ENCODE measurements at regions not wholly inside any gene's neighbourhood (a gene's known extent, or its start where the extent isn't known, plus 50 kb on each side); places are given as distances from the start of the nearest gene placed in this dataset.

DNA sequence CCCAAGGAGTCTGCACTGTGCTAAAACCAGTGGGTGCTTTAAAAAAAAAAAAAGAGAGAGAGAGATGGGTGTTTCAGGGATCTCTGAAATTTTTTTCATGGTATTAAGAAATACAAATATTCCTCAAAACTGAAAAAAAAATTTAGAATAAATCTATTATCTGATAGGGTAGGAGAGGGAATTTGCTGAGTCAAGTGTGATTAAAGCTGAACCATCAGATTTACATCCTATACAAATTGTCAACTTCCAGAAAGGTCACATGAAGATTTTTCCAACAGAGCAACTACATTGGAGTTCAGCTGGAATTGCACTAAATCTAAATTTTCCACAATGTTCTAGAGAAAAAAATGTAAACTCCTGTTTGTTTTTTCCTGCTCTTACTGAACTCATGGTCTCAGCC, 79.3 kb upstream of the DSCAM start:
- no peaks in the 10 kb centered on the region for H4K20me1 ChIP-seq (ENCODE audit: insufficient read depth, low read length)
- H3K27ac ChIP-seq (ENCODE audit: low read depth, low read length, poor library complexity, severe bottlenecking): no peak overlapping the region
- H3K79me2 ChIP-seq (ENCODE audit: insufficient read depth, low read depth, low read length): no peaks in the 10 kb centered on the region
- no peaks in the 10 kb centered on the region for H3K36me3 ChIP-seq (ENCODE audit: insufficient read depth, low read length)
- H3K9me3 ChIP-seq (ENCODE audit: low read length): no peaks in the 10 kb centered on the region
- ChIA-PET CTCF (ENCODE audit: unreplicated experiment) (no interaction called here), POLR2A (no interaction called here)
- TF ChIP-seq, protein P1, sequence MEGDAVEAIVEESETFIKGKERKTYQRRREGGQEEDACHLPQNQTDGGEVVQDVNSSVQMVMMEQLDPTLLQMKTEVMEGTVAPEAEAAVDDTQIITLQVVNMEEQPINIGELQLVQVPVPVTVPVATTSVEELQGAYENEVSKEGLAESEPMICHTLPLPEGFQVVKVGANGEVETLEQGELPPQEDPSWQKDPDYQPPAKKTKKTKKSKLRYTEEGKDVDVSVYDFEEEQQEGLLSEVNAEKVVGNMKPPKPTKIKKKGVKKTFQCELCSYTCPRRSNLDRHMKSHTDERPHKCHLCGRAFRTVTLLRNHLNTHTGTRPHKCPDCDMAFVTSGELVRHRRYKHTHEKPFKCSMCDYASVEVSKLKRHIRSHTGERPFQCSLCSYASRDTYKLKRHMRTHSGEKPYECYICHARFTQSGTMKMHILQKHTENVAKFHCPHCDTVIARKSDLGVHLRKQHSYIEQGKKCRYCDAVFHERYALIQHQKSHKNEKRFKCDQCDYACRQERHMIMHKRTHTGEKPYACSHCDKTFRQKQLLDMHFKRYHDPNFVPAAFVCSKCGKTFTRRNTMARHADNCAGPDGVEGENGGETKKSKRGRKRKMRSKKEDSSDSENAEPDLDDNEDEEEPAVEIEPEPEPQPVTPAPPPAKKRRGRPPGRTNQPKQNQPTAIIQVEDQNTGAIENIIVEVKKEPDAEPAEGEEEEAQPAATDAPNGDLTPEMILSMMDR (conservative IDR thresholded peaks at IDR 0.05; ENCODE audit: low read length): no peak
- TF ChIP-seq EZH2phosphoT487 (IDR thresholded peaks at IDR 0.05; ENCODE audit: borderline replicate concordance, low read depth, low read length): no peak
- H3K4me2 ChIP-seq (ENCODE audit: low read length): no peak overlapping the region
- H2AFZ ChIP-seq (ENCODE audit: low read length): no peak overlapping the region
- no peaks in the 10 kb centered on the region for H3K9me2 ChIP-seq (ENCODE audit: insufficient read depth, low read length)
- no peak overlapping the region for H3K4me3 ChIP-seq (ENCODE audit: low read depth, low read length, poor library complexity, severe bottlenecking)
- no peak for DNase-seq (ENCODE audit: low spot score)
- BruUV-seq (replicated peaks): no TSS peak
- intact Hi-C loops (cut with micrococcal nuclease; ENCODE audit: unreplicated experiment): no loop called here
- H3K4me1 ChIP-seq (ENCODE audit: insufficient read depth, low read length, poor library complexity, severe bottlenecking): no peaks in the 10 kb centered on the region

GRCh38 chr21:40929833-40930232, 82.9 kb upstream of the DSCAM start:
- no TSS peak for BruUV-seq (replicated peaks)
- no peaks in the 10 kb centered on the region for H3K4me1 ChIP-seq (ENCODE audit: insufficient read depth, low read length, poor library complexity, severe bottlenecking)
- TF ChIP-seq, protein P1 (conservative IDR thresholded peaks at IDR 0.05; ENCODE audit: low read length): no peak
- no peak for TF ChIP-seq EZH2phosphoT487 (IDR thresholded peaks at IDR 0.05; ENCODE audit: borderline replicate concordance, low read depth, low read length)
- no peak overlapping the region for H2AFZ ChIP-seq (ENCODE audit: low read length)
- H3K4me2 ChIP-seq (ENCODE audit: low read length): no peak overlapping the region
- H3K79me2 ChIP-seq (ENCODE audit: insufficient read depth, low read depth, low read length): no peaks in the 10 kb centered on the region
- no peaks in the 10 kb centered on the region for H3K9me3 ChIP-seq (ENCODE audit: low read length)
- intact Hi-C loops (cut with micrococcal nuclease; ENCODE audit: unreplicated experiment): no loop called here
- ChIA-PET POLR2A (no interaction called here), CTCF (ENCODE audit: unreplicated experiment) (no interaction called here)
- DNase-seq (ENCODE audit: low spot score): no peak
- no peak overlapping the region for H3K4me3 ChIP-seq (ENCODE audit: low read depth, low read length, poor library complexity, severe bottlenecking)
- H3K27ac ChIP-seq (ENCODE audit: low read depth, low read length, poor library complexity, severe bottlenecking): no peak overlapping the region
- H4K20me1 ChIP-seq (ENCODE audit: insufficient read depth, low read length): no peaks in the 10 kb centered on the region
- no peaks in the 10 kb centered on the region for H3K9me2 ChIP-seq (ENCODE audit: insufficient read depth, low read length)
- no peaks in the 10 kb centered on the region for H3K36me3 ChIP-seq (ENCODE audit: insufficient read depth, low read length)

DNA sequence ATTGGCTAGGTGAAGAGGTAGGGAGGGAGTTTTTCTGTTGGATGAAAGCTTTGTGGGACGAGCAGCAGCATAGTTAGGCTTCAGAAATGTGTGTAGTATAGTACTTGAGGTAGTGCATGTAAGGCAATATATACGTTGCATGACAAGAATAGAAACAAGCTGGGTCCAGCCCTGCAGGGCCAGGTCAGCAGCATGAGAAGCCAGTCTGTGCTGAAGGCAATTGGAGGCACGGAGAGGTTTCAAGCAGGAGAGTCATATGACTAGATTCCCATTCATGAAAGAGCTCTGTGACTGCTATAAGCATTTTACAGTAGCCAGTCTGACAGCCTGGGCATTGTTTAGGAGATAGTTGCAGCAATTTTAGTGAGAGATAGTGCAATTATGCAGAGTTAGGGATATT, 84.2 kb upstream of the DSCAM start:
- H4K20me1 ChIP-seq (ENCODE audit: insufficient read depth, low read length): no peaks in the 10 kb centered on the region
- H3K9me3 ChIP-seq (ENCODE audit: low read length): no peaks in the 10 kb centered on the region
- H3K27ac ChIP-seq (ENCODE audit: low read depth, low read length, poor library complexity, severe bottlenecking): no peak overlapping the region
- no peaks in the 10 kb centered on the region for H3K4me1 ChIP-seq (ENCODE audit: insufficient read depth, low read length, poor library complexity, severe bottlenecking)
- BruUV-seq (replicated peaks): no TSS peak
- CTCF ChIA-PET (ENCODE audit: unreplicated experiment): no interaction called here
- TF ChIP-seq, protein P1 (conservative IDR thresholded peaks at IDR 0.05; ENCODE audit: low read length): no peak
- no peak for TF ChIP-seq EZH2phosphoT487 (IDR thresholded peaks at IDR 0.05; ENCODE audit: borderline replicate concordance, low read depth, low read length)
- no peaks in the 10 kb centered on the region for H3K79me2 ChIP-seq (ENCODE audit: insufficient read depth, low read depth, low read length)
- H3K4me3 ChIP-seq (ENCODE audit: low read depth, low read length, poor library complexity, severe bottlenecking): no peak overlapping the region
- no peak overlapping the region for H3K4me2 ChIP-seq (ENCODE audit: low read length)
- POLR2A ChIA-PET: no interaction called here
- DNase-seq (ENCODE audit: low spot score): no peak
- H3K9me2 ChIP-seq (ENCODE audit: insufficient read depth, low read length): no peaks in the 10 kb centered on the region
- intact Hi-C loops (cut with micrococcal nuclease; ENCODE audit: unreplicated experiment): no loop called here
- H3K36me3 ChIP-seq (ENCODE audit: insufficient read depth, low read length): no peaks in the 10 kb centered on the region
- no peak overlapping the region for H2AFZ ChIP-seq (ENCODE audit: low read length)
